22Rv1 (cell line): ENCODE measurements at regions not wholly inside any gene's neighbourhood (a gene's known extent, or its start where the extent isn't known, plus 50 kb on each side); places are given as distances from the start of the nearest gene placed in this dataset.

ENCODE experiments used
- ZFX ChIP-seq: fragments of 450-650 bp; IDR thresholded peaks from 2 replicates; pipeline ENCODE4 v1.6.1; 2017; ENCODE audit warnings: antibody characterized with exemption, borderline replicate concordance
- TF ChIP-seq, protein P1 (sequence below): fragments of 450-650 bp; IDR thresholded peaks from 2 replicates; pipeline ENCODE4 v1.5.1; 2017; ENCODE audit warnings: mild to moderate bottlenecking

DNA sequence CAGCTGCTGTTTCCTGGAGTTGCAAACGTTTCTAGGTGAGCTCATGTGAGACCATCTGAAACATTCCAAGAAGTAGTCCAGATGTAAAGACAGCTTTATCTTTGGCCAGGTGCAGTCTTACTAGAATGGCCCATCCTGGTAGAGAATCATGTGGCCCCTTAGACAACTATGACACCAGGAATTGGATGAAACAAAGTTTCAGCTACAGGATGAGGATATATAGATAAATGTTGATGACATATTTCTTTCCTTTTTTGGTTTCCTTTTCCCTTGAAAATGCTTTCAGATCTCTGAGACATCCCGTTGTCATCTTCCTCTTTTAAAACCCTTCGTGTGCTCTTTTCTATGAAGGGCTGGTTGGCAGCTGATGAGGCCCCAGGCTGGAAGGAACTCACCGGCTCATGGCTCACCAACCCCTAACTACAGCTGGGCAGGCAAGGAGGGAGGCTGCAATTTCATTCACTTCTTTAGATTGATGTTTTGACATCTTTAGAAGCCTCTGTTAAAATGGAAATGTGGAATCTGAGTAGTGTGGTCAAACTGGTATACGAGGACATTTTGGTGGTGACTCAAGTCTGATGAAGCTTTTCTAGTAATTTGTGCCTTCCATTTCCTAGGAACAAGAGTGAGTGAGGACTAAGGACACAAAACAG lies 167.9 kb upstream of the TNFAIP3 start:
- TF ChIP-seq, protein P1, sequence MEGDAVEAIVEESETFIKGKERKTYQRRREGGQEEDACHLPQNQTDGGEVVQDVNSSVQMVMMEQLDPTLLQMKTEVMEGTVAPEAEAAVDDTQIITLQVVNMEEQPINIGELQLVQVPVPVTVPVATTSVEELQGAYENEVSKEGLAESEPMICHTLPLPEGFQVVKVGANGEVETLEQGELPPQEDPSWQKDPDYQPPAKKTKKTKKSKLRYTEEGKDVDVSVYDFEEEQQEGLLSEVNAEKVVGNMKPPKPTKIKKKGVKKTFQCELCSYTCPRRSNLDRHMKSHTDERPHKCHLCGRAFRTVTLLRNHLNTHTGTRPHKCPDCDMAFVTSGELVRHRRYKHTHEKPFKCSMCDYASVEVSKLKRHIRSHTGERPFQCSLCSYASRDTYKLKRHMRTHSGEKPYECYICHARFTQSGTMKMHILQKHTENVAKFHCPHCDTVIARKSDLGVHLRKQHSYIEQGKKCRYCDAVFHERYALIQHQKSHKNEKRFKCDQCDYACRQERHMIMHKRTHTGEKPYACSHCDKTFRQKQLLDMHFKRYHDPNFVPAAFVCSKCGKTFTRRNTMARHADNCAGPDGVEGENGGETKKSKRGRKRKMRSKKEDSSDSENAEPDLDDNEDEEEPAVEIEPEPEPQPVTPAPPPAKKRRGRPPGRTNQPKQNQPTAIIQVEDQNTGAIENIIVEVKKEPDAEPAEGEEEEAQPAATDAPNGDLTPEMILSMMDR: no peak
- no peak for TF ChIP-seq ZFX
